ENCODE measurements at regions not wholly inside any gene's neighbourhood (a gene's known extent, or its start where the extent isn't known, plus 50 kb on each side); places are given as distances from the start of the nearest gene placed in this dataset.

- Mint-ChIP-seq H3K4me3 (no peak overlapping the region), H3K27ac (no peak overlapping the region), H3K36me3 (ENCODE audit: low read depth) (no peaks in the 10 kb centered on the region), H3K9me3 (no peaks in the 10 kb centered on the region), H3K27me3 (peaks cover 4% of the 10 kb centered on the region), H3K4me1 (ENCODE audit: low read depth) (no peaks in the 10 kb centered on the region)
These were observed 132.3 kb upstream of the UGT8 start for GRCh38 chr4:114466299-114466698.

DNA sequence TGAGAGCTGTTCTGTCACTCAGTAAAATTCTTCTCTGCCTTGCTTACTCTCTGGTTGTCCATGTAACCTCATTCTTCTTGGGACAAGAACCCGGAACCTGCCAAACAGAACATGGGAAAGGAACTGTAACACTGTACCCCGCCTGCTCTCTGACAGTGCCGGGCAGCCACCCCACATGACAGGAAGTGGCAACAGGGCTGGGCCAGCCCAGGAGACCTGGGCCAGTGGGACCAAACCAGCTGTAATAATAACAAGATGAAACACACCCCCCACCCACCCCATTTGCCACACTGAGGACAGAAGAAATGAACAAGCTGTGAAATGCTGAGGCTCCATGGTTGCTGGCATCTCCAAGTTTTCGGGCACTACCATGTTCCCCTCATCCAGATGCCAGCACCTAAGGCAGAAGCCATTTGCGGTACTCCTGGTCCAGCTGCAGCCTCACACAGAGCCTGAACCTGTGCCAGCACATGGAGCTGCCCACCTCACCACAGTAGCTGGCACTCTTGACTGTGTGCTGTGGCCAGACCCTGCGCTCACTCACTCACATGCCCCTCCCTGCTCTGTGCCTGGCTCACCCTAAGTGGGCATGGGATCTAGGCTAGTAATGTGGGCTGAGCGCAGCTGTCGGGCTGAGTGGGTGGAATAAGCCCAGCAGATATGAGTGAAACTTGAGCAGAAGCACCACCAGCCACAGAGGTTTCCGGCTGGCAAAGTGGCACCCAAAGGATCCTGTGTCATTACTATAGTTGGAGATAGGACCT lies 126.2 kb upstream of the UGT8 start:
- H3K4me3 Mint-ChIP-seq = no peak overlapping the region
- H3K36me3 Mint-ChIP-seq (ENCODE audit: low read depth) = no peaks in the 10 kb centered on the region
- no peaks in the 10 kb centered on the region for H3K9me3 Mint-ChIP-seq
- H3K27me3 Mint-ChIP-seq = peaks cover 3% of the 10 kb centered on the region
- H3K4me1 Mint-ChIP-seq (ENCODE audit: low read depth) = no peaks in the 10 kb centered on the region
- H3K27ac Mint-ChIP-seq = no peak overlapping the region

DNA sequence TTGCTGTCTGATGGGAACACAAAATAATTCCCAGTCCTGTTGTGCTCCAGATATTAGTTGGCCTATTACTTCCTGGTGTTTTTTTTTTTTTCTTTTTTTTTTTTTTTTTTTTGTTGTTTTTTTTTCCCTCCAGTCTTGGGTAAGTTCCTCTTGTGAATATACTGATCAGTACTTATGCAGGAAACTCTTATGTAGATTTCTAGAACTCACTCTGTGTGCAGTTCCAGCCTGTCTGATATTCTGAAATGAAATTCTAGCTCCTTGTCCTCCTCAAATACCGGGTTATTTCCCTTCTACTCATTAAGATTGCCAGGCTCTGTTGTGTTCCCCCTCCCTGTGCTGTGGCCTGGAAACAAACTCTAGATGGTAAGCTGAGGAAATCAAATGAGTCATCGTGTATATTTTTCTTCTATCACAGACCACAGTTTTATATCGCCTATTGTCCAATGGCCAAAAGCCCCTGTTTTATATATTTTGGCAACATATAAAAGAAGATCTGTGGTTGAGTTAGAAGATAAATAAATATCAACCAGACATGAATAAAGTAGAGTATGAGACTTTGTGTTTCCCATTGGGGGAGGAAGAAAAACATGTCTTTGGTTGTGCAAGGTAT lies 124.3 kb upstream of the UGT8 start:
- no peaks in the 10 kb centered on the region for H3K9me3 Mint-ChIP-seq
- no peak overlapping the region for H3K27ac Mint-ChIP-seq
- H3K36me3 Mint-ChIP-seq (ENCODE audit: low read depth) = no peaks in the 10 kb centered on the region
- H3K4me3 Mint-ChIP-seq = no peak overlapping the region
- H3K4me1 Mint-ChIP-seq (ENCODE audit: low read depth) = no peaks in the 10 kb centered on the region
- no peaks in the 10 kb centered on the region for H3K27me3 Mint-ChIP-seq

GRCh38 chr4:114476310-114476709 lies 122.3 kb upstream of the UGT8 start:
- no peaks in the 10 kb centered on the region for H3K4me1 Mint-ChIP-seq (ENCODE audit: low read depth)
- no peak overlapping the region for H3K27ac Mint-ChIP-seq
- H3K4me3 Mint-ChIP-seq = no peak overlapping the region
- peaks cover 5% of the 10 kb centered on the region for H3K27me3 Mint-ChIP-seq
- H3K9me3 Mint-ChIP-seq = no peaks in the 10 kb centered on the region
- H3K36me3 Mint-ChIP-seq (ENCODE audit: low read depth) = no peaks in the 10 kb centered on the region

DNA sequence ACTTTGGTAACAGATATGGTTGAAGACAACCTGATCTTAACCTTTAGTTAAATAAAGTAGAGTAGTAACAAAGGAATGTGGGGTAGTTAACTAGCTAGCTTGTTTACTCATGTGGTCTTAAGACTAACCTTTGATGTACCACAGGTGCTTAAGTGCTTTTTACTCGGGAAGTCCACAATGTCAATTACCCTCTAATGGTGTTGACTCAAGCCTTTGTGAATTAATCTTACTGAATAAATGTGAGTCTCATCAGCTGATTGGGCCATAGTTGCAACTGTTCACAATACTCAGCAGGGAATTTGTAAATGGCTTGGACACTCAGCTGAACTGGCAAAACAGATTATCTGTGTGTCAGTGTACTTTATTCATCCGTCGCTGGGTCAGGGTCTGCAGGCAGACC lies 119.0 kb upstream of the UGT8 start:
- H3K4me1 Mint-ChIP-seq (ENCODE audit: low read depth) = no peaks in the 10 kb centered on the region
- H3K9me3 Mint-ChIP-seq = no peaks in the 10 kb centered on the region
- H3K4me3 Mint-ChIP-seq = no peak overlapping the region
- no peak overlapping the region for H3K27ac Mint-ChIP-seq
- H3K36me3 Mint-ChIP-seq (ENCODE audit: low read depth) = no peaks in the 10 kb centered on the region
- peaks cover 5% of the 10 kb centered on the region for H3K27me3 Mint-ChIP-seq

GRCh38 chr4:114481856-114482255 lies 116.8 kb upstream of the UGT8 start:
- H3K4me3 Mint-ChIP-seq = no peak overlapping the region
- no peaks in the 10 kb centered on the region for H3K9me3 Mint-ChIP-seq
- no peak overlapping the region for H3K27ac Mint-ChIP-seq
- H3K36me3 Mint-ChIP-seq (ENCODE audit: low read depth) = no peaks in the 10 kb centered on the region
- peaks cover 5% of the 10 kb centered on the region for H3K27me3 Mint-ChIP-seq
- H3K4me1 Mint-ChIP-seq (ENCODE audit: low read depth) = no peaks in the 10 kb centered on the region

- Mint-ChIP-seq H3K4me1 (ENCODE audit: low read depth) (no peaks in the 10 kb centered on the region), H3K27me3 (no peaks in the 10 kb centered on the region), H3K36me3 (ENCODE audit: low read depth) (no peaks in the 10 kb centered on the region), H3K9me3 (no peaks in the 10 kb centered on the region), H3K27ac (no peak overlapping the region), H3K4me3 (no peak overlapping the region)
These were observed 111.5 kb upstream of the UGT8 start for GRCh38 chr4:114487101-114487500.

GRCh38 chr4:114488301-114488982 lies 110.2 kb upstream of the UGT8 start:
- no peak overlapping the region for H3K27ac Mint-ChIP-seq
- H3K9me3 Mint-ChIP-seq = peaks cover 4% of the 10 kb centered on the region
- no peak overlapping the region for H3K4me3 Mint-ChIP-seq
- H3K4me1 Mint-ChIP-seq (ENCODE audit: low read depth) = no peaks in the 10 kb centered on the region
- peaks cover 4% of the 10 kb centered on the region for H3K27me3 Mint-ChIP-seq
- H3K36me3 Mint-ChIP-seq (ENCODE audit: low read depth) = no peaks in the 10 kb centered on the region

- no peak overlapping the region for H3K27ac Mint-ChIP-seq
- H3K4me3 Mint-ChIP-seq = no peak overlapping the region
- peaks cover 4% of the 10 kb centered on the region for H3K9me3 Mint-ChIP-seq
- peaks cover 4% of the 10 kb centered on the region for H3K27me3 Mint-ChIP-seq
- no peaks in the 10 kb centered on the region for H3K36me3 Mint-ChIP-seq (ENCODE audit: low read depth)
- H3K4me1 Mint-ChIP-seq (ENCODE audit: low read depth) = no peaks in the 10 kb centered on the region
These were observed 104.3 kb upstream of the UGT8 start for GRCh38 chr4:114494246-114494803.

DNA sequence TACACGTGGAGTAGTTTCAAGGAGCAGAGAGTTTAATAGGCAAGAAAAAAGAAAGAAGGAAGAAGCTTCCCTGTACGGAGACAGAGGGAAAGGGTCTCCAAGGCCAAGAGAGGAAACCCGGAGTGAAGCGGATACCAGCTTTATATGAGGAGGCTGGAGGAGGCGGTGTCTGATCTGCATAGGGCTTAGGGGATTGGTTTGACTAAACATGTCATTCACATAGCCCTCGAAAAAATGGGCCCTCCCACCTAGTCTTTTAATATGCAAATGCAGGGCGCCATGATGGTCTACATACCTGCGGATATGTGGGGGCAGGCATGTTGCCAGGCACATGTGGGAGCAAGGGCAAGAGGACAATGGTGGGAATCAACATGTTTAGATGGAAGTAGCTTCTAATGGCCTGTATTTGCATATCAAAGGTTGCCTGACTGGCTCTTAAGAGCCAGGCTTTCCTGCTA lies 103.1 kb upstream of the UGT8 start:
- H3K4me3 Mint-ChIP-seq = no peak overlapping the region
- peaks cover 4% of the 10 kb centered on the region for H3K9me3 Mint-ChIP-seq
- no peaks in the 10 kb centered on the region for H3K36me3 Mint-ChIP-seq (ENCODE audit: low read depth)
- H3K4me1 Mint-ChIP-seq (ENCODE audit: low read depth) = no peaks in the 10 kb centered on the region
- H3K27ac Mint-ChIP-seq = no peak overlapping the region
- peaks cover 4% of the 10 kb centered on the region for H3K27me3 Mint-ChIP-seq

DNA sequence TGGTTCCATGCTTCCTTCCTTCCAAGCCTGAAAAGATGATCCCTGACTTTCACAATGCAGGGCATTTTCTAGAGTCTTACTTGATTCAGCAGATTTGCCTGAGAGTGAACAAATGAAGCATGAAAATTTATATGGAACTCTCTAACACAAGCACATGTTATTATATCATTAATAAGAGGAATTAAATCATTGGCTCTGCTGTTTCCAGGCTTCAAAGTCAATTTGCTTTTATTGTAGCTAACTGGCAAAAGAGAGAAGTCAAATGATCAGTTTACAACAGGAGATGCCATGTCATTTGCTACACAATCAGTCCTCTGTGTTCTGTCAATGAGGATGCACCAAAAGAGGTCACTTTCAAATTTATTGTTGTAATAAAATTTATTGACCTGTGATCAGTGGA lies 101.5 kb upstream of the UGT8 start:
- no peaks in the 10 kb centered on the region for H3K36me3 Mint-ChIP-seq (ENCODE audit: low read depth)
- H3K27ac Mint-ChIP-seq = no peak overlapping the region
- peaks cover 4% of the 10 kb centered on the region for H3K27me3 Mint-ChIP-seq
- H3K9me3 Mint-ChIP-seq = peaks cover 4% of the 10 kb centered on the region
- H3K4me1 Mint-ChIP-seq (ENCODE audit: low read depth) = no peaks in the 10 kb centered on the region
- H3K4me3 Mint-ChIP-seq = no peak overlapping the region

GRCh38 chr4:114509340-114509739 lies 89.3 kb upstream of the UGT8 start:
- H3K4me1 Mint-ChIP-seq (ENCODE audit: low read depth) = no peaks in the 10 kb centered on the region
- no peak overlapping the region for H3K4me3 Mint-ChIP-seq
- no peak overlapping the region for H3K27ac Mint-ChIP-seq
- no peaks in the 10 kb centered on the region for H3K9me3 Mint-ChIP-seq
- H3K27me3 Mint-ChIP-seq = peaks cover 4% of the 10 kb centered on the region
- no peaks in the 10 kb centered on the region for H3K36me3 Mint-ChIP-seq (ENCODE audit: low read depth)

- peaks cover 4% of the 10 kb centered on the region for H3K27me3 Mint-ChIP-seq
- H3K27ac Mint-ChIP-seq = no peak overlapping the region
- H3K4me3 Mint-ChIP-seq = no peak overlapping the region
- H3K36me3 Mint-ChIP-seq (ENCODE audit: low read depth) = no peaks in the 10 kb centered on the region
- H3K4me1 Mint-ChIP-seq (ENCODE audit: low read depth) = no peaks in the 10 kb centered on the region
- no peaks in the 10 kb centered on the region for H3K9me3 Mint-ChIP-seq
These were observed 85.9 kb upstream of the UGT8 start for GRCh38 chr4:114512595-114513295.

- Mint-ChIP-seq H3K9me3 (peaks cover 15% of the 10 kb centered on the region), H3K4me3 (no peak overlapping the region), H3K4me1 (ENCODE audit: low read depth) (no peaks in the 10 kb centered on the region), H3K27ac (no peak overlapping the region), H3K27me3 (no peaks in the 10 kb centered on the region), H3K36me3 (ENCODE audit: low read depth) (no peaks in the 10 kb centered on the region)
These were observed 79.2 kb upstream of the UGT8 start for GRCh38 chr4:114519368-114519767.

DNA sequence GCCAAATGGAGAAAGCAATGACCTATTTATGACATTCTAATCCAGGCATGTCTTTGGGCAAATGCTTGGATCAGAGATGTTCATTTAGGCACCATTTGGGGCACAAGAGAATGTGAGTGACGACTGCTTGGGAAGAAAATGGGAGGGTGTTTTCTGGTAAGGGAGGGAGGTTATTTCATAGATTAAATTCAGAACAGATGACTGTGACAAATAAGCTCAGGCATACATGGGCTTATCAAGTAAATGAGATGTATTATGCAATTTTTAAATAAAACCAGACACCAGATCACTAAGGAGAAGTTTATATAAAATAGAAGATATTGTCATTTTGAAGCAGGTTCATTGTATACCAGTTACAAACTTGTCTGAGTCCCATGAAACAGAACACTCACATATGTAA lies 71.4 kb upstream of the UGT8 start:
- H3K27ac Mint-ChIP-seq = no peak overlapping the region
- H3K36me3 Mint-ChIP-seq (ENCODE audit: low read depth) = no peaks in the 10 kb centered on the region
- H3K4me1 Mint-ChIP-seq (ENCODE audit: low read depth) = no peaks in the 10 kb centered on the region
- H3K4me3 Mint-ChIP-seq = no peak overlapping the region
- peaks cover 4% of the 10 kb centered on the region for H3K9me3 Mint-ChIP-seq
- peaks cover 7% of the 10 kb centered on the region for H3K27me3 Mint-ChIP-seq
